MM.1S (cell line): ENCODE measurements at regions not wholly inside any gene's neighbourhood (a gene's known extent, or its start where the extent isn't known, plus 50 kb on each side); places are given as distances from the start of the nearest gene placed in this dataset.

Experiments
- EZH2 ChIP-seq: fragments of 300-600 bp; sonication (generic); optimal IDR thresholded peaks from 2 replicates; pipeline ENCODE3; 2017; ENCODE audit warnings: low read depth, mild to moderate bottlenecking, antibody characterized with exemption, low read length, mixed read lengths
- EZH2phosphoT487 ChIP-seq: fragments of 300-600 bp; sonication (generic); IDR thresholded peaks from 2 replicates; pipeline ENCODE4 v1.6.1; 2018; ENCODE audit warnings: antibody characterized with exemption, low read length
- TF ChIP-seq, protein P1 (sequence below): fragments of 300-600 bp; sonication (generic); IDR thresholded peaks from 2 replicates; pipeline ENCODE4 v1.5.1; 2016; ENCODE audit warnings: antibody characterized with exemption, low read length, mixed read lengths

DNA sequence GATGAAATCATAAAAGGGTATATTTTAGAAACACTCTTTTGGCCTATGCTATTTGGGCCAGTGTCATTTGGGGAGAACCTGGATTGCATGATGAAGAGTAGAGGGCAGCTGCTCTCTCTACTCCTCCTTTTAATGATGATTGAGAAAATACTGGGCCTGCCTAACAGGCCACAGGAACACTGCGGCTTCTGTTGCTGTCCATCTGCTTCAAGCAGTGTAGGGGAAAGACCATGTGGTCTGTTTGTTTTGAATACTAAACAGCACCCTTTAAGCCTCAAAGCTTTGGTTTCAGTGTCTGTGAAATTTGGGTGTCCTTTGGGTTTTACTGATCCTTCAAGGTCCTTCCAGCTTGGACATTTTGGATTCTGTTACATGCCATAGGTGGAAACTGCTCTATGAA, 78.0 kb downstream of the TTC6 start:
- TF ChIP-seq, protein P1, sequence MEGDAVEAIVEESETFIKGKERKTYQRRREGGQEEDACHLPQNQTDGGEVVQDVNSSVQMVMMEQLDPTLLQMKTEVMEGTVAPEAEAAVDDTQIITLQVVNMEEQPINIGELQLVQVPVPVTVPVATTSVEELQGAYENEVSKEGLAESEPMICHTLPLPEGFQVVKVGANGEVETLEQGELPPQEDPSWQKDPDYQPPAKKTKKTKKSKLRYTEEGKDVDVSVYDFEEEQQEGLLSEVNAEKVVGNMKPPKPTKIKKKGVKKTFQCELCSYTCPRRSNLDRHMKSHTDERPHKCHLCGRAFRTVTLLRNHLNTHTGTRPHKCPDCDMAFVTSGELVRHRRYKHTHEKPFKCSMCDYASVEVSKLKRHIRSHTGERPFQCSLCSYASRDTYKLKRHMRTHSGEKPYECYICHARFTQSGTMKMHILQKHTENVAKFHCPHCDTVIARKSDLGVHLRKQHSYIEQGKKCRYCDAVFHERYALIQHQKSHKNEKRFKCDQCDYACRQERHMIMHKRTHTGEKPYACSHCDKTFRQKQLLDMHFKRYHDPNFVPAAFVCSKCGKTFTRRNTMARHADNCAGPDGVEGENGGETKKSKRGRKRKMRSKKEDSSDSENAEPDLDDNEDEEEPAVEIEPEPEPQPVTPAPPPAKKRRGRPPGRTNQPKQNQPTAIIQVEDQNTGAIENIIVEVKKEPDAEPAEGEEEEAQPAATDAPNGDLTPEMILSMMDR, result no peak
- TF ChIP-seq EZH2phosphoT487 (no peak), EZH2 (no peak)
